GM12878 (cell line): ENCODE measurements at regions not wholly inside any gene's neighbourhood (a gene's known extent, or its start where the extent isn't known, plus 50 kb on each side); places are given as distances from the start of the nearest gene placed in this dataset.

Experiments
- ATAC-seq: fragments of 200-7000 bp; cut with Tn5 transposase; 3 replicates; pipeline ENCODE4 v1.9.1; 2020; ENCODE audit warnings: mild to moderate bottlenecking, moderate library complexity
- BruUV-seq: library from RNA; stranded (reverse); fragments of 400-500 nt; replicated peaks from 2 replicates; lab custom pipeline; 2021; lab: Mats Ljungman, UMichigan
- CTCF ChIA-PET: fragments of 300-600 bp; sonication (Branson Sonifier 250); formaldehyde crosslinking; extraction: SDS; loops from one replicate; lab custom pipeline; 2021; ENCODE audit warnings: inconsistent platforms; lab: Yijun Ruan, JAX
- POLR2A ChIA-PET: fragments of 350-600 bp; formaldehyde crosslinking; extraction: SDS; loops from one replicate; lab custom pipeline; 2021; ENCODE audit warnings: inconsistent platforms; lab: Charles Lee
- RAD21 ChIA-PET: fragments of 300-600 bp; sonication (Branson Sonifier 250); formaldehyde crosslinking; loops from one replicate; lab custom pipeline; 2023; ENCODE audit warnings: antibody characterized with exemption; ENCODE audit not compliant: unreplicated experiment; lab: Charles Lee
- SMC1A ChIA-PET: fragments of 300-600 bp; sonication (Branson Sonifier 250); formaldehyde crosslinking; loops from one replicate; lab custom pipeline; 2023; ENCODE audit not compliant: unreplicated experiment, uncharacterized antibody; lab: Charles Lee
- DNase-seq: peaks from one replicate; pipeline ENCODE4 v3.0.0-alpha.2; 2011; ENCODE audit warnings: low read depth, low spot score
- FAIRE-seq: peaks from 3 replicates; lab custom pipeline; 2011; peaks lifted over from hg19 to GRCh38; lab: Jason Lieb, UNC
- H2AFZ ChIP-seq: 2 replicates; pipeline ENCODE4 v1.6.0; 2011; ENCODE audit warnings: low read depth, low read length, control low read depth; ENCODE audit not compliant: control insufficient read depth
- H3K27ac ChIP-seq: 2 replicates; pipeline ENCODE4 v1.5.1; 2011; ENCODE audit warnings: control low read depth; ENCODE audit not compliant: control insufficient read depth, insufficient read depth
- H3K27me3 ChIP-seq, 2 experiments: replicated peaks in 1 of 2; 2 replicates each; pipeline versions ENCODE4 v1.6.0 to v1.6.1; 2011; ENCODE audit warnings: low read length in 1 of 2; ENCODE audit not compliant: control insufficient read depth in 2 of 2, insufficient read depth in 2 of 2
- H3K36me3 ChIP-seq, 2 experiments: 2 replicates each; pipeline ENCODE4 v1.5.1; 2011; ENCODE audit warnings: low read length in 1 of 2; ENCODE audit not compliant: control insufficient read depth in 2 of 2, insufficient read depth in 2 of 2
- H3K4me1 ChIP-seq: 2 replicates; pipeline ENCODE4 v1.6.1; 2011; ENCODE audit warnings: mild to moderate bottlenecking, low read length, moderate library complexity, mixed read lengths; ENCODE audit not compliant: control insufficient read depth, insufficient read depth
- H3K4me2 ChIP-seq: 2 replicates; pipeline ENCODE4 v1.6.0; 2011; ENCODE audit warnings: control low read depth; ENCODE audit not compliant: control insufficient read depth, insufficient read depth
- H3K4me3 ChIP-seq: fragments of 200-600 bp; sonication (generic); 2 replicates; pipeline ENCODE4 v1.5.1; 2016
- H3K79me2 ChIP-seq: 2 replicates; pipeline ENCODE4 v1.6.0; 2011; ENCODE audit warnings: low read length; ENCODE audit not compliant: control insufficient read depth, insufficient read depth
- H3K9ac ChIP-seq: 2 replicates; pipeline ENCODE4 v1.8.0; 2011; ENCODE audit warnings: low read length, control low read depth, mixed read lengths; ENCODE audit not compliant: control insufficient read depth, insufficient read depth
- H3K9me3 ChIP-seq: replicated peaks from 3 replicates; pipeline ENCODE4 v1.5.1; 2011; ENCODE audit warnings: mild to moderate bottlenecking, low read length; ENCODE audit not compliant: control insufficient read depth, insufficient read depth
- H4K20me1 ChIP-seq: 2 replicates; pipeline ENCODE4 v1.6.0; 2011; ENCODE audit not compliant: control insufficient read depth, insufficient read depth
- CTCF ChIP-seq, 3 experiments: IDR thresholded peaks in 2 of 3; conservative IDR thresholded peaks in 1 of 3; 2 replicates each; pipeline ENCODE4 v1.5.1; 2011; ENCODE audit warnings: low read depth in 3 of 3, low read length in 3 of 3, mild to moderate bottlenecking in 3 of 3, control low read depth in 2 of 3, moderate library complexity in 2 of 3, inconsistent platforms in 1 of 3, mixed read lengths in 1 of 3; ENCODE audit not compliant: control insufficient read depth in 2 of 3, insufficient read depth in 1 of 3; ENCODE audit errors: extremely low read depth in 1 of 3
- ESRRA ChIP-seq: IDR thresholded peaks from 2 replicates; pipeline ENCODE4 v1.6.1; 2012; ENCODE audit warnings: mild to moderate bottlenecking, low read length, improper control_type of control experiment
- NR2C2 ChIP-seq: IDR thresholded peaks from 2 replicates; pipeline ENCODE4 v1.6.1; 2011; ENCODE audit warnings: borderline replicate concordance, low read depth; ENCODE audit not compliant: control insufficient read depth, insufficient read length
- RAD21 ChIP-seq: IDR thresholded peaks from 2 replicates; pipeline ENCODE4 v1.6.1; 2011; ENCODE audit warnings: mild to moderate bottlenecking, low read depth, low read length, moderate library complexity; ENCODE audit not compliant: insufficient read depth
- SMARCA5 ChIP-seq: fragments of 450-650 bp; IDR thresholded peaks from 2 replicates; pipeline ENCODE4 v1.6.1; 2017; ENCODE audit warnings: mild to moderate bottlenecking
- SMC3 ChIP-seq: IDR thresholded peaks from 2 replicates; pipeline ENCODE4 v1.6.1; 2011; ENCODE audit warnings: low read length, improper control_type of control experiment, borderline replicate concordance
- STAT1 ChIP-seq: fragments of 450-650 bp; conservative IDR thresholded peaks from 2 replicates; pipeline ENCODE4 v1.6.1; 2014; ENCODE audit warnings: antibody characterized with exemption, mild to moderate bottlenecking
- YBX1 ChIP-seq: fragments of 450-650 bp; IDR thresholded peaks from 2 replicates; pipeline ENCODE4 v1.6.1; 2016; ENCODE audit warnings: antibody characterized with exemption
- YY1 ChIP-seq: IDR thresholded peaks from 2 replicates; pipeline ENCODE4 v1.6.1; 2011; ENCODE audit warnings: low read depth, mild to moderate bottlenecking, low read length
- ZNF217 ChIP-seq: fragments of 450-650 bp; IDR thresholded peaks from 2 replicates; pipeline ENCODE4 v1.6.1; 2017; ENCODE audit warnings: antibody characterized with exemption, mild to moderate bottlenecking
- whole genome bisulfite sequencing: methylation state at CpG from one replicate; pipeline ENCODE4 v1.1.6; 2016; ENCODE audit warnings: low lambda C conversion rate; ENCODE audit not compliant: insufficient replicate concordance, insufficient coverage; ENCODE audit errors: missing lambda C conversion rate; 5-methylcytosine and 5-hydroxymethylcytosine counted together
- in situ Hi-C: fragments of 300-500 bp; cut with MboI; formaldehyde crosslinking; loops from 9 replicates; pipeline ENCODE4 v1.14.3; 2018; ENCODE audit warnings: mixed read lengths
- intact Hi-C: fragments of 100-400 bp; cut with micrococcal nuclease; formaldehyde crosslinking; loops from one replicate; pipeline ENCODE4 v1.14.2; 2022; ENCODE audit not compliant: unreplicated experiment

- Histone ChIP-seq H3K4me3 (no peak overlapping the region), H3K36me3 (no peaks in the 10 kb centered on the region), H3K27me3 (no peaks in the 10 kb centered on the region), H3K9ac (no peak overlapping the region), H2AFZ (no peak overlapping the region)
- 0% methylated on average over 3 of the region's 3 CpGs for WGBS
- ChIA-PET CTCF (interaction anchor here (0.7 to 6.6 kb wide), 12 partner anchors 8 to 781 kb away, joined by 3 to 88 read pairs (median 4); no protein-coding TSS in a partner anchor), SMC1A (interaction anchor here (0.8 to 3.7 kb wide), 6 partner anchors 13 to 609 kb away, joined by 3 to 17 read pairs (median 3); no protein-coding TSS in a partner anchor)
- in situ Hi-C loops: no loop called here
- no TSS peak for BruUV-seq
- TF ChIP-seq CTCF (IDR thresholded peaks at IDR 0.05 in 2 of 3, conservative IDR thresholded peaks at IDR 0.05 in 1 of 3; ENCODE audit: control insufficient read depth in 2 of 3, extremely low read depth in 1 of 3, insufficient read depth in 1 of 3, low read depth in 3 of 3, low read length in 3 of 3): peak; percentile 72 to 88 (median 88)
- peak; percentile 49; the same call in 1 of the 2 replicates for TF ChIP-seq SMC3
- no peak for TF ChIP-seq SMARCA5
- peak; percentile 54 for TF ChIP-seq RAD21
- no peak for TF ChIP-seq NR2C2
- no peak for TF ChIP-seq ZNF217
- TF ChIP-seq STAT1: no peak
- no peak for TF ChIP-seq YBX1
- no peak for TF ChIP-seq ESRRA
- TF ChIP-seq YY1: 0 out of 2 replicates have a peak, but pooled peaks have one; percentile 12
- TF ChIP-seq, all 136 proteins: peak for 4
- intact Hi-C loops: no loop called here
- ATAC-seq (peak; percentile 80), DNase-seq (no peak), FAIRE-seq (peak; percentile 89)
- POLR2A ChIA-PET: no interaction called here
- RAD21 ChIA-PET: interaction anchor here (1.1 to 2.3 kb wide), 3 partner anchors 11 to 609 kb away, joined by 3 to 8 read pairs (median 4); no protein-coding TSS in a partner anchor
- Histone ChIP-seq H3K4me2 (no peak overlapping the region), H4K20me1 (no peaks in the 10 kb centered on the region), H3K9me3 (no peaks in the 10 kb centered on the region), H3K27ac (no peak overlapping the region), H3K4me1 (no peaks in the 10 kb centered on the region), H3K79me2 (no peaks in the 10 kb centered on the region)
These were observed 302.5 kb downstream of the DHX35 start for GRCh38 chr20:39264506-39265172.
